Urinary bladder (tissue), 3 donors: ENCODE measurements at regions not wholly inside any gene's neighbourhood (a gene's known extent, or its start where the extent isn't known, plus 50 kb on each side); places are given as distances from the start of the nearest gene placed in this dataset.

ENCODE experiments used
- DNase-seq: peaks from one replicate; pipeline ENCODE4 v3.0.0-alpha.2; 2015; ENCODE audit errors: extremely low spot score
- H3K27ac ChIP-seq: one replicate; pipeline ENCODE4 v1.5.1; 2013; ENCODE audit warnings: low read depth, mild to moderate bottlenecking, moderate library complexity
- H3K36me3 ChIP-seq: one replicate; pipeline ENCODE4 v1.6.1; 2013; ENCODE audit warnings: mild to moderate bottlenecking, moderate library complexity; ENCODE audit not compliant: insufficient read depth
- H3K4me1 ChIP-seq: one replicate; pipeline ENCODE4 v1.6.1; 2013; ENCODE audit warnings: mild to moderate bottlenecking, moderate library complexity; ENCODE audit not compliant: insufficient read depth
- H3K4me3 ChIP-seq: one replicate; pipeline ENCODE4 v1.5.1; 2013; ENCODE audit warnings: low read depth, low read length
- WGBS: extraction: QIAGEN DNeasy Blood & Tissue Kit; methylation state at CpG from one replicate; pipeline ENCODE4 v1.1.7; 2013; 5-methylcytosine and 5-hydroxymethylcytosine counted together
- donor health status: healthy with polysubstance abuse.
- donor health status: healthy.

DNA sequence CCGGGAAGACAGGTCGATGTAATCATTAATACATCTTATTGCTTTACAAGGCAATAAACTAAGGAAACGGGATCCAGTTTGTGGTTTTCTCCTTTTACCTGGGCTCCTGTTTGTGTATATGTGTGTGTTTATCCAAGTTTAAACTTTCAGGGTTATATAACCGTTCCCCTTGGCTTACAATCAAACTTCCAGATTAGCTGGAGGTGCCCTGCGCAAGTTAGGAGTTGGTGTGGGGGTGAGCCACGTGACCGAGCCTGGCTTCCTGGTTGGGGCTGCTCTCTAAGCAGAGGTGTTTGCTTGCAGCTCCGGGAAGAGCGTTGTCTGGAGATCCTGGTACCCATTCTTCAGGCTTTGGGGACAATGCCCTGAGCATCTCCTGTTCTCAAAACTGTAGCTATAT is 129.2 kb downstream of the FHDC1 start:
- H3K36me3 ChIP-seq: no peaks in the 10 kb centered on the region
- no peak overlapping the region for H3K27ac ChIP-seq
- WGBS: 48% methylated on average over 9 of the region's 9 CpGs
- H3K4me1 ChIP-seq: no peaks in the 10 kb centered on the region
- no peak for DNase-seq
- no peak overlapping the region for H3K4me3 ChIP-seq

DNA sequence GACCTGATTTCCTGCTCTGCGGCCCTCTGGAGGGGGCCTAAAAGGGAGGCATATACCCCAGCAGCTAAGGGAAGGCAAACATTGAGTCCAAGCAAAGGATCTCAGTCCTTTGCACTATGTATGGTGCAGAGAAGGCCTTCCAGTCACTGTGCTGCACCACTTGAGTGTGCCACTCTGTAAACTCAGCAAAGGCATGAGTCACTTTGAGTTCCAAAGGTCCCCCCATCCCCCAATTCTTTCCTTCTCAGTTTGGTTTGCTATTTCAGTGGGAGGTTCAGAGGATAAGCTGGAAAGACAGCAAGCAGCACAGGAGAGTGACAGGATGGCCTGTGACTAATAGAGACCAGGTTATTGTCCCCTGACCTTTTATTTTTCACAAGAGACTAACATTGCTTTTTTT is 131.3 kb downstream of the FHDC1 start:
- DNase-seq: no peak
- H3K27ac ChIP-seq: no peak overlapping the region
- H3K36me3 ChIP-seq: no peaks in the 10 kb centered on the region
- WGBS: 37% methylated on average over 1 of the region's 1 CpG
- no peaks in the 10 kb centered on the region for H3K4me1 ChIP-seq
- H3K4me3 ChIP-seq: no peak overlapping the region

DNA sequence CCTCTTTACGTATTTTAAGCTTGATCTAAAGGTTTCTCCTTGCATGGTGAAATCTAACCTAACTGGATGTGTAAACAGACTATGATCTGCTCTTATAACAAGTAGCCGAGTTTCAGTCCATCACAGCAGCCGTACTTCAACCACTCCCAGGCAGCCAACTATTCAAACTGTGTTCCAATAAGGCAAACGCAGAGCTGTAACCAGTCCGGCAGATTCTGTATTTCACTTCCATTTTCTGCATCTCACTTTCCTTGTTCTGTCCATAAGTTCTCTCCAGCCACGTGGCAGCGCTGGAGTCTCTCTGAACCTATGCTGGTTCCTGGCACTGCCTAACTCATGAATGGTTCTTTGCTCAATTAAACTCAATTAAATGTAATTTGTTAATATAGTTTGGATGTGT is 132.6 kb downstream of the FHDC1 start:
- Histone ChIP-seq H3K4me3 (no peak overlapping the region), H3K27ac (no peak overlapping the region), H3K36me3 (no peaks in the 10 kb centered on the region), H3K4me1 (no peaks in the 10 kb centered on the region)
- WGBS: 91% methylated on average over 7 of the region's 7 CpGs
- no peak for DNase-seq

DNA sequence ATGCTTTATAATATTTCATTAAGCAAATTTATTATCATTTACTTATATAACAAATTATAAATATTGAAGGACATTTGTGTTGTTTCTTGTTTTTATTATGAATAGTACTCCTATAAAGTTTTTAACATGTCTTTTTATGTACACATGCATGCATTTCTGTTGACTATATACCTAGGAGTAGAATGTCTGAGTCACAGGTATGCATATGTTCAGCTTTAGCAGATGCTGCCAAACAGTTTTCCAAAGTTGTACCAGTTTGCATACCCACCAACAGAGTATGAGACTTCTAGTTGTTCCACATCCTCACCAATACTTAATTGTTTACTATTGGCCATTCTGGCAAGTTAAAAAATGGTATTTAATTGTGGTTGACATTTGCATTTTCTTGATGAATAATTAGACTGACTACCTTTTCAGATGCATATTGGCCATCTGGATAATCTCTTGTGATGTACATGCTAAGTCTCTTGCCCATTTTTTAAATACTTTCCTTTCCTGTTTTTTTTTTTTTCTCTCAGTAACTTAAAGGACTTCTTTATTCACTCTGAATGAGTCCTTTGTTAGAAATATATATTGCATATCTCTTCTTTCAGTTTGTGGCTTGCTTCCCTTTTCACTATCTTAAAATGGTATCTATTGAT is 132.2 kb upstream of the TRIM2 start:
- Histone ChIP-seq H3K4me3 (no peak overlapping the region), H3K36me3 (no peaks in the 10 kb centered on the region), H3K27ac (no peak overlapping the region), H3K4me1 (no peaks in the 10 kb centered on the region)
- no peak for DNase-seq

DNA sequence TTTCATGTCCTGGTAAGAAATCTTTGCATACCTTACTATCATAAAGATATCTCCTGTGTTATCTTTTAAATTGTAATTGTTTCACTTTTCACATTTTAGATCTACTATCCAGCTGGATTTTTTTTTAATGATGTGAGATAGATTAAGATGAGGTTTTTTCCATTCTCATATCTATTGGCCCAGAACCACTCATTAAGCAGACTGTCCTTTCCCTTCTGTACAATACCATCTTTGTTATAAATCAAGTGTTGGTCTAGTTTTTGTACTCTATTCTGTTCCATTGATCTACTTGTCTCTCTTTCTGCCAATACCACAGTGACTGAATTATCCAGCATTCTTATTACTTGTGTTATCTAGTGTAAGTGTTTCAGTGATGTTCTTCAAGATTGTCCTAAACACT is 131.6 kb upstream of the TRIM2 start:
- H3K36me3 ChIP-seq: no peaks in the 10 kb centered on the region
- H3K4me1 ChIP-seq: no peaks in the 10 kb centered on the region
- H3K27ac ChIP-seq: no peak overlapping the region
- H3K4me3 ChIP-seq: no peak overlapping the region
- no peak for DNase-seq

DNA sequence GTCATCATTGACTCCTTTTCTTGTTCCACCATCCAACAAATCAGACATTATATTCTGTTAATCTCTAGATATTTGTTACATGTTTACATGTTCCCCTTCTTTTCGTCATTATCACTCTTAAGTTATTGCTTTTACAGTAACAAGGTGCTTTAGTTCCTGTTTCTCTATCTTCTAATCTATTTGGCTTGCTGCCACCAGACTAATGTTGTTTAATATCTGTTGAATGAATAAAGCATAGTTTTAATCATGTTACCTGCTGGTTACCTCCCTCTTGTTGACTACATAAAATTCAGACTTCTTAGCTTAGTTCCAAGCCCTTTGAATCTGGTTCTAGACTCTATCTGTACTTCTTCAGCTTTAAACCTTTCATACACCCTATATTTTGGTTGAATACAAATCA is 129.8 kb upstream of the TRIM2 start:
- Histone ChIP-seq H3K27ac (no peak overlapping the region), H3K4me3 (no peak overlapping the region), H3K4me1 (no peaks in the 10 kb centered on the region), H3K36me3 (no peaks in the 10 kb centered on the region)
- WGBS: 64% methylated on average over 1 of the region's 1 CpG
- DNase-seq: no peak

DNA sequence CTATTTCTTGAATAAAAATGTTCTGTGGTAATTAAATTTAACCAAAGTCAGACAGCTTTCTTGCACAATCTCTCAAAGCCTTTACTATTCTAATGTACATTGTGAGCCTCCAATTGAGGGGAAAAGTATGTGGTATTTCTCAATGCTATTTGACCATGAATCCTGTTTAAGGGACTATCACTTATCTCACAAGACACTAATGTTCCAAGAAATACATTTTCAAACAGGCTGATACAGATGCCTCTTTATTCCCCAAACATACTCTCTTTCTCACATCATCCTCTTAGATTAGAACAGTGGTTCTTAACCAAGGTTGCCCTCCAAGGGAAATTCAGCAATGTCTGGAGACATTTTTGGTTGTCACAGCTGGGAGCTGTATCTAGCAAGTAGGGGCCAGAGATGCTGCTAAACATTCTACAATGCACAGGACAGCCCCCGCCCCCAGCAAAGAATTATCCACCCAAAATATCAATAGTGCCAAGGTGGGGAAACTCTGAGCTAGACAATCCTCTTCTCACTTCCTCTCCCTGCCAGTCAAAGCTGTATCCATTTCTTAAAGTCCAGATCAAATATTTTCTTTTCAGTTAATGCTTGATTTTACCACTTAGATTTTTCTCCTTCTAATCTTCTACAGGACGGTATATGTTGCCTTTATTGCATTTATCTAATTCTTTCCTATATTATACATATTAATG is 129.2 kb upstream of the TRIM2 start:
- no peak for DNase-seq
- Histone ChIP-seq H3K4me1 (no peaks in the 10 kb centered on the region), H3K36me3 (no peaks in the 10 kb centered on the region), H3K4me3 (no peak overlapping the region), H3K27ac (no peak overlapping the region)
- WGBS: 77% methylated on average over 2 of the region's 2 CpGs

DNA sequence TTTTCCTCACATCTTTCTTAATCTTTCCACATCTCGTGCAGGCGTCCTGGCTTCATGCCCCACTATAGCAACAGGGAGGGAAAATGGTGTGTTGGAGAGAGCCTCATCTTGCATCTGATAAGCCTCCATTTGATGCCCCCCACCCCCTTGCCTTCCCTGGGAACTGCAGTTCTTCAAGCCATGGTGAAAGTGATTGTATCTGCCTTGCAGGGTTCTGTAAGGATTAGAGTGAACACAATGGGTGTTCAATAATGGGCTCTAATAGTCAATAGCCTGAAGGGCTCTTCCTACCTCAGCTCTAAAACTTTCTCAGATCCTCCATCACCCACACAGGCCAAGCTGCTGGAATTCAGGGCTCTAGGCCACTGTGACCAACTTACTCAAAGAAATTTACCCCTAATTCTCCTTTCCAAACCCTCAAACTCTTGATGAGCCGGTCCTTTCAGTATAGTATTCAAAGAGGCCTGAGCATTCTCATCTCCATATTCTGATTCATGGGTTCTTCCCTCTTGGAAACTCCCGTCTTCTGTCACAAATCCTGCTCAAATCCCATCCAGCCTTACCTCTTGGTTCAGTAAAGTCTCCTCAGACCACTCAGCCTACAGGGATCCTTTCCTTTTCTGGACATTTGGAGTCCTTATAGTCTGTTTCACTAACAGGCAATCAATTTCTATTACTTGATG is 128.3 kb upstream of the TRIM2 start:
- no peak for DNase-seq
- no peaks in the 10 kb centered on the region for H3K4me1 ChIP-seq
- H3K4me3 ChIP-seq: no peak overlapping the region
- H3K36me3 ChIP-seq: no peaks in the 10 kb centered on the region
- 77% methylated on average over 4 of the region's 4 CpGs for WGBS
- H3K27ac ChIP-seq: no peak overlapping the region

DNA sequence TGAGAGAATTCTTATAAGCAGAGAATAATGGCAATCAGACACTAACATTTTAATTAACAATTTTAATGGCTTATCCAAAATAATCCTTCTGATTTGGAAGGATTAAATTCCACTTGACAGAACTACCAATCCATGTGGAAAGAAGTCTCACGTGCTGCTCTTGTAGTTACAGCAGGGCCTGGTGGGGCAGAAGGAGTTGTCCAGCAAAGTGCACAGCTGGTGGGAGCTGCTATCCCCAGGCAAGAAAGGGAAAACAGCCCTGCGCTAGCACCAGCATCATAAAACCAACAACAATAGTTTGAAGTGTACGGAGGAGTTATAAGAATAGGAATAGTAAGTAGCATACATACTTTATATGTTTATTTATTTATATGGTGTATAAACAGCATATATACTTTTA is 127.4 kb upstream of the TRIM2 start:
- DNase-seq: no peak
- no peak overlapping the region for H3K4me3 ChIP-seq
- H3K36me3 ChIP-seq: no peaks in the 10 kb centered on the region
- H3K27ac ChIP-seq: no peak overlapping the region
- WGBS: 85% methylated on average over 3 of the region's 3 CpGs
- H3K4me1 ChIP-seq: no peaks in the 10 kb centered on the region

DNA sequence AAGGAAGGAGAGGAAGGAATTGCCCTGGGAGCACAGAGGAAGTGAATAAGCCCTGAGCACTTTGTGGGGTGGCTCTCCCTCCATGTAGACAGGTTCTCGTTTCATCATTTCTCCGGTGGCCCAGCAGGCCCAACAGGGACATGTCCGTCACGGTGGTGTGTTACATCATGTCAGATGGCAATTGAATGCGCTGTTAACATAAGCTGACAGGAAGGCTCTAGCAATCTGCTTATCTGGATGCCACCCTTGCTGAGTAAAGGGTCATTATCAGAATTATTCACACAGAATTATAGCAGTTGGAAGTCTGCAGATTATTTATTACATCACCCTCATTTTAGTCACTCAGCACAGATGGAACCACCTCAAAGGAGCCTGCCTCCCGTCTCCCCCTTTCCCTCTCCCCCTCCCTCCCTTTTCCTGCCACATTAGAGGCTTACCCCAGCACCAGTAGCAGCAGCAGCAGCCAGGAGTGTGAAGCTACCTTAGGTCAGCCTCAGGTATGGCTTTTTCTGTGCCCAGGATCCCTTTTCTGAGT is 124.3 kb upstream of the TRIM2 start:
- no peak overlapping the region for H3K27ac ChIP-seq
- H3K4me1 ChIP-seq: no peaks in the 10 kb centered on the region
- 81% methylated on average over 6 of the region's 6 CpGs for WGBS
- no peak for DNase-seq
- no peak overlapping the region for H3K4me3 ChIP-seq
- H3K36me3 ChIP-seq: no peaks in the 10 kb centered on the region

DNA sequence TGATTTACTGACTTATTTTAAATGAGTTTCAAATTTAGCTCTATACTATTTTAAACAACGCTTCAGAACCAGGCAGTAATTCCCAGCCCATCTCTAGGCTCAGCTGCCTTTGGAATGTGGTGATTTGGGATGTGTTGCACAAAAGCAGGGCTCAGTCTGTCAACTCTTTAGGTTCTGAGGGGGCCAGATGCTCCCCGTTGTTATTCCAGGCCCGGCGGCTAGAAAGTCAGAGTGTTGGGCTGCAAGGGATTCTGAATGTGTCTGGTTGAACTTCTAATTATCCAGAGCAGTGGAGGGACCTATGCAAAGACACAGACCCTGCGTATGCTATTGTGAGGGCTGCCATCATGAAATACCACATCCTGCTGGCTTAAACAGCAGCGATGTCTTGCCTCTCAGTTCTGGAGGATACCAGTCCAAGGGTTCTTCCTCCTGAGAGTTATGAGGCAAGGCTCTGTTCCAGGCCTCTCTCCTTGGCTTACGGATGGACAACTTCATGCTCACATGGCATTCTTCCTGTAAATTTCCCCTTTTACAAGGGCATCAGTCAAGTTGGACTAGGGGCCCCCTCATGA is 123.2 kb upstream of the TRIM2 start:
- no peaks in the 10 kb centered on the region for H3K36me3 ChIP-seq
- no peak overlapping the region for H3K4me3 ChIP-seq
- DNase-seq: no peak
- H3K27ac ChIP-seq: no peak overlapping the region
- H3K4me1 ChIP-seq: no peaks in the 10 kb centered on the region
- 82% methylated on average over 7 of the region's 7 CpGs for WGBS

DNA sequence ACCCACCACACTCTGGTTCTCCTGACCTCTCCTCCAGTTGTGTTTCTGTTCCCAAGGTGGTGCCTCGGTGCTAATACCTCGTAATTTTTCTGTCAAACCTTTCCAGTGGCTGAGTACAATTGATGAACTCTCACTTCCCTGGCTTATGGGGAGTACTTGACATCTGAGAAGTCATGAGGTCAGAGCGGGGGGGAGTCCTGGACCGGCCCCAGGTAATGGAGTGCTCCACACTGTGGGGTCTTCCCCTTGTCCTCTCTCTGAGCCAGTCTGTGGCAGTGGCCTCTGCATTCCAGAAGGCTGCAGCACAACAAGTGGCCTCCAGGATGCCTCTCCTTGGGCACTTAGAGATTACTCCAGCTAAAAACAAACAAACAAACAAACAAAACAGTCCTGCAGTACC is 122.5 kb upstream of the TRIM2 start:
- H3K4me1 ChIP-seq: no peaks in the 10 kb centered on the region
- DNase-seq: no peak
- H3K27ac ChIP-seq: no peak overlapping the region
- no peak overlapping the region for H3K4me3 ChIP-seq
- no peaks in the 10 kb centered on the region for H3K36me3 ChIP-seq
- WGBS: 76% methylated on average over 4 of the region's 4 CpGs

DNA sequence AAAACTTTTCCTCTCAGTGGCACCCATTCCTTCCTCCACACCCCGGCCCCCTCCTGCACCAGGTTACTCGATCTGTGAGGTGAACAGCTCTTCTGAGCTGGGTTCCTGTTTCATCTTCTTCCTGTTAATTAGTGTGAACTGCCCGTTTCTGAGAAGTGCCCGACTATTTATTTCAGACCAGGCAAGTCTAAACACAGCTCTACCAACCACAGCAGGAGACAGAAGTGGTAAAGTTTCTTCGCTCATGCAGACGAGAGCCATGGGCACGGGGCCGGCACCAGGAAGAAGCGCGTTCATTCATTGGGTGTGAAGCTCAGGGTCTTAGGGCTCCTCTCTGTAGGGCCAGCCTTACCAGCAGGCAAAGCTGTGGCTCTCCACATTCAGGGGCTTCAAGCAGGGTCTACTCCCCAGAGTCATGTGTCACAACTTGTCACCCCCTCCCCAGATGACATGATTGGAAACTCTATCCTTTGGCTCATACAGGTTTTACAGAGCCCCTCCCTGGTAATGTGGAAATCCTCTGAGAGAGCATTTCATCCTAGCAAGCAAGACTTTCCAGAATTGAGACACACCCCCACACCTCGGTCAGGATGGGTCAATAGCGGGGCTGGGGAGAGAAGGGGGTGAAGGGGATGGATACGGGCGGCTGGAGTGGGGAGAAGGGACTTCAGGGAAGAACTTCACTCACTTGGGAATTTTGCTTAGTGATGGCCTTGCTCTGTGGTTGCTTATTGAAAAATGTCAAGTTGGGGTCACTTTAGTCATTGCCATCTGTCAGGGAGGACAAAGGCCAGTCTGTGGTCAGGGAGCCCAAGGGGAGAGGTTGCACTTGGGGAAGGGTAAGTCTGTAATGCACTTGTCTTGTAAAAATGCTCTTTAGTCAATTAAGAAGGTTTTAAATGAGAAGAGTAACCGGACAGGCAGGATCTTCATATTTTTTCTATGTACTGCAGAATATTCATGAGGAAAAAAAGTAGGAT is 121.6 kb upstream of the TRIM2 start:
- Histone ChIP-seq H3K27ac (no peak overlapping the region), H3K4me1 (no peaks in the 10 kb centered on the region), H3K4me3 (no peak overlapping the region), H3K36me3 (no peaks in the 10 kb centered on the region)
- DNase-seq: no peak
- WGBS: 74% methylated on average over 15 of the region's 15 CpGs
